GM23338 (cell line): ENCODE measurements at regions not wholly inside any gene's neighbourhood (a gene's known extent, or its start where the extent isn't known, plus 50 kb on each side); places are given as distances from the start of the nearest gene placed in this dataset.

Experiments
- POLR2AphosphoS5 ChIP-seq: IDR thresholded peaks from 2 replicates; pipeline ENCODE4 v1.6.1; 2016; ENCODE audit warnings: antibody characterized with exemption, low read depth
- ZNF114 ChIP-seq: fragments of 250-450 bp; sonication (Bioruptor Pico); IDR thresholded peaks from 2 replicates; pipeline ENCODE4 v1.5.0; 2020; ENCODE audit warnings: mild to moderate bottlenecking, moderate library complexity
- TF ChIP-seq, protein P1 (sequence below), 2 experiments: fragments of 200-600 bp in 1 of 2; sonication (generic) in 1 of 2; conservative IDR thresholded peaks; 2 replicates each; pipeline versions ENCODE4 v1.5.1 to v1.6.1; 2016 to 2017; ENCODE audit warnings: antibody characterized with exemption in 2 of 2, low read depth in 2 of 2, mild to moderate bottlenecking in 2 of 2, moderate library complexity in 1 of 2

DNA sequence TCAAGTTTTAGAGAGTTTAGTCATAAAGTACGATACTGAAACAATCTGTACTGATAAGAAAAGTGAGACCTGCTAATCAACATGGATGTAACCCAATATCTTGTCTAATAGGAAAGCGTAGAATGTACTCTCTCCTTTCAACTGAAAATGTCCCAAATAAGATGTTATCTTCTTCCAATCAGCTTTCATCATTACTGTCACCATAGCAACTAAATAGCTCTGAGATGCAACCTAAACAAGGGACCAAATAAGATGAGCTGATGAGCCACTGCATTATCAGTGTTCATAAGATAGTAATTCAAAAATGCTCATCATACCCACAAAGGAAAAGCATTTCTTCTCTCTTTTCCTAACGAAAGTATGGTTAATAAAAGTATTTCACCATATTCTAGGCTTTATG lies 1108.3 kb upstream of the MAP3K7 start:
- TF ChIP-seq ZNF114 (no peak), POLR2AphosphoS5 (no peak)
- TF ChIP-seq, protein P1, sequence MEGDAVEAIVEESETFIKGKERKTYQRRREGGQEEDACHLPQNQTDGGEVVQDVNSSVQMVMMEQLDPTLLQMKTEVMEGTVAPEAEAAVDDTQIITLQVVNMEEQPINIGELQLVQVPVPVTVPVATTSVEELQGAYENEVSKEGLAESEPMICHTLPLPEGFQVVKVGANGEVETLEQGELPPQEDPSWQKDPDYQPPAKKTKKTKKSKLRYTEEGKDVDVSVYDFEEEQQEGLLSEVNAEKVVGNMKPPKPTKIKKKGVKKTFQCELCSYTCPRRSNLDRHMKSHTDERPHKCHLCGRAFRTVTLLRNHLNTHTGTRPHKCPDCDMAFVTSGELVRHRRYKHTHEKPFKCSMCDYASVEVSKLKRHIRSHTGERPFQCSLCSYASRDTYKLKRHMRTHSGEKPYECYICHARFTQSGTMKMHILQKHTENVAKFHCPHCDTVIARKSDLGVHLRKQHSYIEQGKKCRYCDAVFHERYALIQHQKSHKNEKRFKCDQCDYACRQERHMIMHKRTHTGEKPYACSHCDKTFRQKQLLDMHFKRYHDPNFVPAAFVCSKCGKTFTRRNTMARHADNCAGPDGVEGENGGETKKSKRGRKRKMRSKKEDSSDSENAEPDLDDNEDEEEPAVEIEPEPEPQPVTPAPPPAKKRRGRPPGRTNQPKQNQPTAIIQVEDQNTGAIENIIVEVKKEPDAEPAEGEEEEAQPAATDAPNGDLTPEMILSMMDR (conservative IDR thresholded peaks at IDR 0.05; ENCODE audit: low read depth in 2 of 2): no peak
